CD4-positive, alpha-beta memory T cell (primary cell): ENCODE measurements at regions not wholly inside any gene's neighbourhood (a gene's known extent, or its start where the extent isn't known, plus 50 kb on each side); places are given as distances from the start of the nearest gene placed in this dataset.

Experiments used
- CTCF ChIA-PET: fragments of 350-600 bp; sonication (Branson Sonifier 250); formaldehyde crosslinking; loops from one replicate; lab custom pipeline; 2021; ENCODE audit warnings: inconsistent platforms; ENCODE audit not compliant: partially characterized antibody; lab: Charles Lee
- POLR2A ChIA-PET: fragments of 350-600 bp; sonication (Branson Sonifier 250); formaldehyde crosslinking; loops from one replicate; lab custom pipeline; 2021; ENCODE audit not compliant: partially characterized antibody; lab: Charles Lee
- DNase-seq, 5 donors: peaks; one replicate each; pipeline versions ENCODE4 v3.0.0 to v3.0.0-alpha.2; 2020 to 2022; ENCODE audit warnings: mixed read lengths in 1 of 5
- H3K27ac ChIP-seq: one replicate; pipeline ENCODE4 v1.7.0; 2013; ENCODE audit warnings: low read depth, low read length
- H3K27me3 ChIP-seq: 2 replicates; pipeline ENCODE4 v1.7.0; 2013; ENCODE audit warnings: mild to moderate bottlenecking, low read length, moderate library complexity; ENCODE audit not compliant: insufficient read depth
- H3K36me3 ChIP-seq: 2 replicates; pipeline ENCODE4 v1.7.0; 2013; ENCODE audit warnings: mild to moderate bottlenecking, low read length, moderate library complexity; ENCODE audit not compliant: insufficient read depth
- H3K4me1 ChIP-seq: 2 replicates; pipeline ENCODE4 v1.7.0; 2013; ENCODE audit warnings: mild to moderate bottlenecking, low read length, moderate library complexity; ENCODE audit not compliant: insufficient read depth
- H3K4me3 ChIP-seq, 2 donors: one replicate each; pipeline ENCODE4 v1.7.0; 2013; ENCODE audit warnings: low read length in 2 of 2, mild to moderate bottlenecking in 1 of 2
- H3K9me3 ChIP-seq, 2 donors: one replicate each; pipeline ENCODE4 v1.7.0; 2013; ENCODE audit warnings: low read length in 2 of 2, control low read depth in 1 of 2; ENCODE audit not compliant: control insufficient read depth in 1 of 2
- H3K27ac Mint-ChIP-seq, 7 donors: one replicate each; pipeline ENCODE4 v1.8.0; 2020 to 2021; ENCODE audit warnings: mixed read lengths in 7 of 7, mild to moderate bottlenecking in 6 of 7, inconsistent platforms in 3 of 7, moderate library complexity in 3 of 7
- H3K27me3 Mint-ChIP-seq, 2 donors: one replicate each; pipeline ENCODE4 v1.8.0; 2020 to 2021; ENCODE audit warnings: mixed read lengths in 2 of 2
- H3K36me3 Mint-ChIP-seq, 2 donors: one replicate each; pipeline ENCODE4 v1.8.0; 2020 to 2021; ENCODE audit warnings: mixed read lengths in 2 of 2, inconsistent platforms in 1 of 2, mild to moderate bottlenecking in 1 of 2
- H3K4me1 Mint-ChIP-seq, 4 donors: one replicate each; pipeline ENCODE4 v1.8.0; 2020 to 2021; ENCODE audit warnings: mixed read lengths in 4 of 4, mild to moderate bottlenecking in 1 of 4
- H3K4me3 Mint-ChIP-seq, 8 donors: one replicate each; pipeline ENCODE4 v1.8.0; 2020 to 2021; ENCODE audit warnings: mixed read lengths in 8 of 8, mild to moderate bottlenecking in 7 of 8, moderate library complexity in 6 of 8, inconsistent platforms in 3 of 8
- H3K9me3 Mint-ChIP-seq, 8 donors: one replicate each; pipeline ENCODE4 v1.8.0; 2020 to 2021; ENCODE audit warnings: mixed read lengths in 8 of 8, mild to moderate bottlenecking in 5 of 8, inconsistent platforms in 3 of 8, moderate library complexity in 1 of 8
- intact Hi-C: fragments of 100-400 bp; cut with micrococcal nuclease; formaldehyde crosslinking; loops from one replicate; pipeline ENCODE4 v1.15.1; 2023

DNA sequence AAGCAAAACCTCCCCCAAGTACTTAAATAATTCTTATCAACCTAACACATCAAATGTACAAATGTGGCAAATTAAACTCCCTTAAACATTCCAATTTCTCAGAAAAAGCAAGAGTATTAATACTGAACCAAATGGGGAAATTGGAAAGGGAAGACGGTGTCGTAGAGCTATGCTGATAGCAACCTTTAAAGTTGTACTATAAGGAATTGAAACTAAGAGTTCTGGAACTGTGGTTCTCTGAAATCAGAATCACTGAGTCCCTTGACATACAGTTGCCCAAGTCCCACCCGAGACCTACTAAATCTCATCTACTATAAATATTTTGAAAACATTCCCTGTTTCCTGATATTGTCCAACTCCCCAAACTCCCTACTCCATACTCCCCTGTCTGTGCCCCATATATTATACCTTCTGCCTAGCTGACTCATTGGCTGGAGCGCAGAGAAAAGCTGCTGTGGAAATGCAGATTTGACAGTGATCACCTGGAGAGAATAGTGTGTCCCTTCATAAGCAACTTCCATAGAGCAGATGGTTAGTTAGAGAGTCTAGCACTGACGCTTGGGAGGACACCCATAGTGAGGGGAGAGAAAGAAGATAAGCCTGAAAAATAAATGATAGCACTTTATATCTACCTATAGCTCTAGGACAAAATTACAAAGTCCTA lies 51.4 kb upstream of the ITM2B start:
- Histone ChIP-seq H3K36me3 (no peaks in the 10 kb centered on the region), H3K4me1 (peaks cover 43% of the 10 kb centered on the region), H3K27ac (no peak overlapping the region), H3K27me3 (no peaks in the 10 kb centered on the region), H3K9me3 (no peaks in the 10 kb centered on the region), H3K4me3 (no peak overlapping the region)
- Mint-ChIP-seq H3K9me3 (peaks cover 0 to 3% (median 0%) of the 10 kb centered on the region in 8 donors), H3K36me3 (no peaks in the 10 kb centered on the region), H3K27ac (peak overlapping the region in 4 of 7 donors; percentile 14 to 82 (median 44)), H3K27me3 (no peaks in the 10 kb centered on the region), H3K4me1 (peaks cover 26 to 43% (median 34%) of the 10 kb centered on the region in 4 donors), H3K4me3 (peak overlapping the region in 1 of 8 donors; percentile 21)
- intact Hi-C loops, result no loop called here
- ChIA-PET CTCF (interaction anchor here (0.7 to 2.6 kb wide), 6 partner anchors 11 to 54 kb away, joined by 3 to 11 read pairs (median 4); partner anchors contain the start of gene ITM2B), POLR2A (interaction anchor here (0.6 to 3.2 kb wide), 6 partner anchors 12 to 53 kb away, joined by 3 to 18 read pairs (median 12); partner anchors contain the start of gene ITM2B)
- DNase-seq, result no peak

DNA sequence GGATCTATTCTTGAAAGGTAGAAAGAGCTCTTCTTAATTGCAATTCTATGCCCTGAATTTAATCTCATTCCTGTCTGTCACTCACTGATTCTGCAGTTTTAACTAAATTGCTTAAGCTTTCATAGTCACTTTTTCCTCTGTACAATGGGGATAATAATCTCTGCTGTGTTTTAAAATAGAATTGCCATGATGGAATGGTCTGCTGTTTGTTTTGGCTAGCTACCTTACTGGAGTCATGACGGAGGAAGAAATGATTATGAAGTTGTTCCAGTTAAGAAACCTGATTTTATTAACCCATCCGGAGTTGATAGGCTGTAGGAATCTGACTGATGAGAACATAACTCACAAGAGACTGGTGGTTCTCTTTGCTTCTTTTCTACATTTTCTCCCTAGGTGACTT lies 54.9 kb upstream of the ITM2B start:
- POLR2A ChIA-PET, result interaction anchor here (1.1 to 2.1 kb wide), 2 partner anchors 22 to 55 kb away, joined by 3 to 8 read pairs; partner anchors contain the start of gene ITM2B
- CTCF ChIA-PET, result interaction anchor here (1.7 to 1.8 kb wide), 2 partner anchors 20 to 47 kb away, joined by 3 read pairs; no protein-coding TSS in a partner anchor
- intact Hi-C loops, result no loop called here

DNA sequence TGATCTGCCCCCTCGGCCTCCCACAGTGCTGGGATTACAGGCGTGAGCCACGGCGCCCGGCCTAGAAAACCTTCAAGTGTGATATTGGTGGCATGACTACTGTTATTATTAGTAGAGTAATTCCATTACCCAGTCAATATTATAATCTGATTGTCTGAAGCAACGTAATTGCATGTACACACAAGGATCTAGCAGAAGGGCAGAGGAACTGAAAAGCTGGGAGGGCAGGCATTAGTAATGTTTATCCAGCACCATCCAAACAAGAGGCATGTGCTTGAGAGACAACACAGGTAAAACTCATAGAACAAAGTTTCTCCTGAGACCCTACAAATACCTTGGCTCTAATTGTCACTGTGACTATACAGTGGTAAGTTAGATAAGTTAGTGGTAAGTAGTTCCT lies 56.2 kb upstream of the ITM2B start:
- no peaks in the 10 kb centered on the region for H3K27me3 Mint-ChIP-seq
- DNase-seq, result no peak
- Histone ChIP-seq H3K9me3 (no peaks in the 10 kb centered on the region), H3K4me3 (no peak overlapping the region), H3K36me3 (no peaks in the 10 kb centered on the region), H3K27me3 (no peaks in the 10 kb centered on the region), H3K27ac (no peak overlapping the region), H3K4me1 (no peaks in the 10 kb centered on the region)
- H3K9me3 Mint-ChIP-seq, result no peaks in the 10 kb centered on the region
- peaks cover 1 to 6% (median 3%) of the 10 kb centered on the region in 4 donors for H3K4me1 Mint-ChIP-seq
- no peak overlapping the region for H3K27ac Mint-ChIP-seq
- no peak overlapping the region for H3K4me3 Mint-ChIP-seq
- ChIA-PET CTCF (interaction anchor here (1.3 to 1.8 kb wide), 2 partner anchors 19 to 44 kb away, joined by 3 read pairs; no protein-coding TSS in a partner anchor), POLR2A (interaction anchor here (1.0 kb wide), 1 partner anchor 28 kb away, joined by 3 read pairs; no protein-coding TSS in a partner anchor)
- H3K36me3 Mint-ChIP-seq, result no peaks in the 10 kb centered on the region
- intact Hi-C loops, result no loop called here

More for the DNA sequence above, 54.9 kb upstream of the ITM2B start:
- no peaks in the 10 kb centered on the region for H3K27me3 ChIP-seq
- no peaks in the 10 kb centered on the region for H3K9me3 ChIP-seq
- no peak for DNase-seq
- no peaks in the 10 kb centered on the region for H3K27me3 Mint-ChIP-seq
- peaks cover 0 to 2% (median 0%) of the 10 kb centered on the region in 8 donors for H3K9me3 Mint-ChIP-seq
- peaks cover 9 to 16% (median 15%) of the 10 kb centered on the region in 4 donors for H3K4me1 Mint-ChIP-seq
- H3K4me3 Mint-ChIP-seq, result no peak overlapping the region
- H3K36me3 ChIP-seq, result no peaks in the 10 kb centered on the region
- H3K36me3 Mint-ChIP-seq, result no peaks in the 10 kb centered on the region
- H3K4me3 ChIP-seq, result no peak overlapping the region
- H3K27ac ChIP-seq, result no peak overlapping the region
- peaks cover 10% of the 10 kb centered on the region for H3K4me1 ChIP-seq
- H3K27ac Mint-ChIP-seq, result no peak overlapping the region

DNA sequence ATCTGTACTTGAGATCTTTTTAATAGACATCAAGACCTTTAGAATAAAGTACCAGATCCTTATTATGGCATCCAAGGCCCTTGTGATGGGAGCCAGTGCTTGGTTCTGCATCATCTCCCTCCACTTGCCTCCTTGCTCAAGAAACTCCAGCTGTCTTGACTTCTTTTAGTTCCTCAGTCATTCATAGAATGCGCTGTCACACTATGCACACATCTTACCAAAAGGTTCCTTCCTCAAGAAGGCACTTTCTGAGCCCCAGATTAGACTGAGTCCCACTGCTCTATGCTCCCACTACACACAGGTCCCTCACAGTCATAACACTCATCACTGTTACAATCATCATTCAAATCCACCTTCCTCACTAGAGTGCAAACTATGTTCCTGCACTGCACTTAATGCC lies 57.8 kb upstream of the ITM2B start:
- H3K4me3 ChIP-seq, result no peak overlapping the region
- no peaks in the 10 kb centered on the region for H3K9me3 Mint-ChIP-seq
- H3K27ac Mint-ChIP-seq, result no peak overlapping the region
- no peak for DNase-seq
- no peaks in the 10 kb centered on the region for H3K27me3 ChIP-seq
- no peaks in the 10 kb centered on the region for H3K4me1 ChIP-seq
- ChIA-PET POLR2A (interaction anchor here (1.4 kb wide), 1 partner anchor 11 kb away, joined by 5 read pairs; no protein-coding TSS in a partner anchor), CTCF (no interaction called here)
- intact Hi-C loops, result no loop called here
- no peak overlapping the region for H3K27ac ChIP-seq
- H3K36me3 ChIP-seq, result no peaks in the 10 kb centered on the region
- no peaks in the 10 kb centered on the region for H3K9me3 ChIP-seq
- peaks cover 0 to 2% (median 0%) of the 10 kb centered on the region in 4 donors for H3K4me1 Mint-ChIP-seq
- H3K4me3 Mint-ChIP-seq, result no peak overlapping the region
- H3K27me3 Mint-ChIP-seq, result no peaks in the 10 kb centered on the region
- H3K36me3 Mint-ChIP-seq, result no peaks in the 10 kb centered on the region

DNA sequence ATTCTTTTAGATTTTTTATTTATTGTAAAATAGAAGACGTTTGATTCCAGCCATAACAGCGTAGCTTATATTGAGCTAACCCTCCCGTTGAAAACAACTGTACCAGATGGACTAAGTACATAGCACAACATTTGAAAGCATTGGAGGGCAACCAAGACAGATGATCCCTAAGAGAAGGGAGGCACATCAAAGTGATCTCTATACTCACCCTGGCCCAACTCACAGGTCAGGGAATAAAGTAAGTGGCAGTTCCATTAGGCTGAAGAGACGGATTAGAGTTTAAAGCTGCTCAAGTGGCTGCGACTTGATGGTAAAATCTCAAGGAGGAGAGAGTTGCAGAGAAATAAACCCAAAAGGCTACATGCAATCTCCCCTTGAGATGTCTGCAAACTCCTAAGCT lies 65.1 kb upstream of the ITM2B start:
- ChIA-PET CTCF (interaction anchor here (1.6 kb wide), 1 partner anchor 65 kb away, joined by 7 read pairs; the partner anchor contains the start of gene ITM2B), POLR2A (interaction anchor here (0.9 to 2.2 kb wide), 4 partner anchors 11 to 65 kb away, joined by 3 to 12 read pairs (median 4); partner anchors contain the start of gene ITM2B)
- DNase-seq, result no peak
- H3K9me3 Mint-ChIP-seq, result no peaks in the 10 kb centered on the region
- intact Hi-C loops, result no loop called here
- H3K27me3 Mint-ChIP-seq, result no peaks in the 10 kb centered on the region
- no peaks in the 10 kb centered on the region for H3K36me3 Mint-ChIP-seq
- Histone ChIP-seq H3K4me3 (no peak overlapping the region), H3K36me3 (no peaks in the 10 kb centered on the region), H3K27me3 (no peaks in the 10 kb centered on the region), H3K9me3 (no peaks in the 10 kb centered on the region), H3K27ac (no peak overlapping the region), H3K4me1 (no peaks in the 10 kb centered on the region)
- H3K4me1 Mint-ChIP-seq, result peaks cover 0 to 3% (median 0%) of the 10 kb centered on the region in 4 donors
- no peak overlapping the region for H3K4me3 Mint-ChIP-seq
- H3K27ac Mint-ChIP-seq, result peak overlapping the region in 2 of 7 donors; percentile 36 to 48

DNA sequence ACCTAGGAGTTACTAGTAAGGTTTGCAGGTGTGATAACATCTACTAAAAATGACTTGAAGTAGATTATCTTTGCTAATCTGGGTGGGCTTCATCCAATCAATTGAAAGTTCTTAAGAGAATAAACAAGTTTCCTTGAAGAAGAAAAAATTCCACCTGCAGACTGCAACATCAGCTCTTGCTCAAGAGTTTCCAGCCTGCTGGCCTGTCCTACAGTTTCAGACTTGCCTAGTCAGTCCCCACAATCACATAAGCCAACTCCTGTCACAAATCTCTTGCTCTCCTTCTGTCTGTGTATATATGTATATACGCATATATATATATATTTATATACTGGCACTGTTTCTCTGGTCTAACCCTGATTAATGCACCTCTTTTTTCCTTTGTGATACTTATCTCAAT lies 67.3 kb upstream of the ITM2B start:
- Histone ChIP-seq H3K27me3 (no peaks in the 10 kb centered on the region), H3K4me3 (no peak overlapping the region), H3K9me3 (no peaks in the 10 kb centered on the region), H3K27ac (no peak overlapping the region), H3K36me3 (no peaks in the 10 kb centered on the region), H3K4me1 (peaks cover 7% of the 10 kb centered on the region)
- ChIA-PET POLR2A (no interaction called here), CTCF (no interaction called here)
- no peaks in the 10 kb centered on the region for H3K27me3 Mint-ChIP-seq
- no peaks in the 10 kb centered on the region for H3K9me3 Mint-ChIP-seq
- H3K36me3 Mint-ChIP-seq, result no peaks in the 10 kb centered on the region
- no peak overlapping the region for H3K27ac Mint-ChIP-seq
- peaks cover 5 to 18% (median 8%) of the 10 kb centered on the region in 4 donors for H3K4me1 Mint-ChIP-seq
- H3K4me3 Mint-ChIP-seq, result no peak overlapping the region
- no peak for DNase-seq
- intact Hi-C loops, result no loop called here

DNA sequence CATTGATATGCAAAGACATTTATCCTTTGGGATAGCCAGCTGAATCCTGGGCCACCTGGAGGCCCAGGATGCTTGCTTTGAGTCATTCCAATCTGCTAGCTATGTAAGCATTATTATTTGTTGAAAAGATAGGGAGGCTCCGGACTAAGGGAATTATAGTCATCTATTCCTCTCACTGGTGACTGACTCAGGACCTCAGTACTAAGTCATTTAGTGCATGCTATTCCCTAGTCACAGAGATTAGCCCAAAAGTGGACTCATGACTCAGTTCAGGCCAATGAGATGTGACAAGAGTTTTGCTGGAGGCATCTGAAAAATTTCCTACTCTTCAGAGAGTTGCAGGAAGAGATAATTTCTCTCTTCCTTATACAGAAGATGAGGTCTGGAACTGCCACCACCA lies 67.9 kb upstream of the ITM2B start:
- intact Hi-C loops, result no loop called here
- no peak overlapping the region for H3K4me3 Mint-ChIP-seq
- H3K27me3 Mint-ChIP-seq, result no peaks in the 10 kb centered on the region
- H3K4me1 Mint-ChIP-seq, result peaks cover 10 to 25% (median 13%) of the 10 kb centered on the region in 4 donors
- H3K4me1 ChIP-seq, result peaks cover 13% of the 10 kb centered on the region
- no peaks in the 10 kb centered on the region for H3K36me3 ChIP-seq
- no peaks in the 10 kb centered on the region for H3K27me3 ChIP-seq
- ChIA-PET CTCF (interaction anchor here (1.4 kb wide), 1 partner anchor 10 kb away, joined by 5 read pairs; no protein-coding TSS in a partner anchor), POLR2A (no interaction called here)
- no peaks in the 10 kb centered on the region for H3K9me3 Mint-ChIP-seq
- H3K27ac Mint-ChIP-seq, result no peak overlapping the region
- no peaks in the 10 kb centered on the region for H3K36me3 Mint-ChIP-seq
- H3K27ac ChIP-seq, result no peak overlapping the region
- H3K9me3 ChIP-seq, result no peaks in the 10 kb centered on the region
- H3K4me3 ChIP-seq, result no peak overlapping the region
- no peak for DNase-seq
